AG20443 (cell line): ENCODE measurements at regions not wholly inside any gene's neighbourhood (a gene's known extent, or its start where the extent isn't known, plus 50 kb on each side); places are given as distances from the start of the nearest gene placed in this dataset.
"Not testable (repeated sequence)": the region's sequence is repeated elsewhere in the genome, so short reads cannot be mapped to it uniquely, and the experiment has no call there.

Experiments used
- DNase-seq: peaks from one replicate; pipeline ENCODE4 v3.0.0; 2012; ENCODE audit warnings: low spot score, mixed read lengths

DNA sequence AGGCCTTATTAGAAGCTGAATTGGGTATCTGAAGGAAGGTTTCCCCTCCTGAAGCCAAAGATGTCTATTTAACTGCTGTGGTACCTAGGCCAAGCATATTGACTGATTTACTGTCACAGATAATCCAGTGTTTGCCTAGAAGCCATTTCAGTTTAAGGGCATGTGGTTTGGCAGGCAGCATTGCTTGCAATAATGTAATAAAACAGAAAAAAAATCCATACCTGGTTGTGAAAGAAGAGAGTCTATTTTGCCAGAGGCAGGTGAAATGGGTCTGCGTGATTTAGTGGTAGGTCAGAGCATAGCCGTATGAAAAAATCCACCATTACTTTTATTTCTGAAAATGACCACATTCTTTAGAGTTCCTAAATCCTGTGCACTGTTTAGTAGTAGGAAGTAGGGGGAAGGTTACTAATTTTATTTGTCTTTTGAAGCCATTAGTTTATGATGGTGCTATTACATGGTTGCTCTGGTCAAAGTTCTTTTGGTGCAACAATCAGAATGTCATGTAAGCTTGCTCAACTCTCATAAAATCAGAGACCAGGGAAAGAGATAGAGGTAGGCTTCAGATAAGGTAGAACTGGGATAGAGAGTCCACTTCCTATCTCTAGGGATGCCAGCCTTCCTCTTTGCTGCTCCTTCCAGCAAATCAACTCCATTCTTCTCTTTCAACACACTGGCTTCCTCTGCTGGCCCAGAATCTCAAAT, 343.4 kb downstream of the GPD2 start:
- no peak for DNase-seq

DNA sequence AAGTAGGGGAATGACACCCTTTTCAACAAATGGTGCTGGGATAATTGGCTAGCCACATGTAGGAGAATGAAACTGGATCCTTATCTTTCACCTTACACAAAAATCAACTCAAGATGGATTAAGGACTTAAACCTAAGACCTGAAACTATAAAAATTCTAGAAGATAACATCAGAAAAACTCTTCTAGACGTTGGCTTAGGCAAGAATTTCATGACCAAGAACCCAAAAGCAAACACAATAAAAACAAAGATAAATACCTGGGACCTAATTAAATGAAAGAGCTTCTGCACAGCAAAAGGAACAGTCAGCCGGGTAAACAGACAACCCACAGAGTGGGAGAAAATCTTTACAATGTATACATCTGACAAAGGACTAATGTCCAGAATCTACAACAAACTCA, 345.5 kb downstream of the GPD2 start:
- DNase-seq: not testable (repeated sequence)

DNA sequence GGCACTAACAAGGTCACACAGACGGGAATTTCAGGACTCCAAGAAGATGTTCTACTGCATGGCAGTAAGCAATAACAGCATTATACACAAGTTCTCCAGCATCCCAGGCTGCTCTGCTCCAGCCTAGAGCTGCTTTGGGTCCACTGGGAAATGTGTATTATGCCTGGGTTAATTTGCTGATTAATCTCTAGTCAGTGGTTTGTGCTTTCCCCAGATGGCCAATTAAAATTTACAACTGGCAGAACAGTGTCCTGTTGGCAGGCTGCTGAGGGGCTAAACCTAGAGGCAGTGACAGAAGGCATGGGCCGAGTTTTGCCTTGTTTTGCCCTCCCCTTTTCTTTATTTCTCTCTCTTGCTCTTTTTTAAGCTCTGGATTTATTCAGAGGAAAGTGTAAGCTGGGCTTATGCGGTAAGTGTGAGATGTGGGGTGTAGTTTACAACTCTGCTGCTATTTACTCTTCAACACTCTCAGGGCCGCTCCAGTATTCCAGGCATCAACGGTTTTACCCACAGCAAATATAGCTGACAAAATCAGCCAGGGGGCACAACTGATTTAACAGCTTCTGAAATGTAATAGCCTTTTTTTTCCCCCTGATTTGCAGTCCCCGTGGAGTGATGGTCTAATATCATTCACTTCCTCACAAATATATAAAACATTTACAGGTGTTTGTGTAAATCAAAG, 348.0 kb downstream of the GPD2 start:
- DNase-seq: no peak

DNA sequence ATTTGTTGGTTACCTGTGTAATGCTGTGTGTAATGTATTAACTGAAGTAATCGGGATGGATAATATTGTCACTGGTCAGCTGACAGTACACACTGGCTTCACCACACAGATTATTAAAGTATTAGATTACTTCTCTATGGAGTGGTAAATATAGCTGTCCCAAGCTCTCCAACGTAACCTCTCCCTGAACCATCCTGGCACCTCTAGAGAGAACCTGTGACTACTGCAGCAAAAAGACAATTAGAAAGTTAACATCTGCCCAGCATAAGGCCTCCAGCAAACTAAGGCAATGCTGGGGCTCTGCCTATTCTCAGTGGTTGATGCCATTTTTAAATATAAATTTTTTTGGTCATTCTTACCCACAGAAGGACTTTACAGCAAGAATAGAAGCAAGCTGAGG, 351.3 kb downstream of the GPD2 start:
- DNase-seq: no peak

DNA sequence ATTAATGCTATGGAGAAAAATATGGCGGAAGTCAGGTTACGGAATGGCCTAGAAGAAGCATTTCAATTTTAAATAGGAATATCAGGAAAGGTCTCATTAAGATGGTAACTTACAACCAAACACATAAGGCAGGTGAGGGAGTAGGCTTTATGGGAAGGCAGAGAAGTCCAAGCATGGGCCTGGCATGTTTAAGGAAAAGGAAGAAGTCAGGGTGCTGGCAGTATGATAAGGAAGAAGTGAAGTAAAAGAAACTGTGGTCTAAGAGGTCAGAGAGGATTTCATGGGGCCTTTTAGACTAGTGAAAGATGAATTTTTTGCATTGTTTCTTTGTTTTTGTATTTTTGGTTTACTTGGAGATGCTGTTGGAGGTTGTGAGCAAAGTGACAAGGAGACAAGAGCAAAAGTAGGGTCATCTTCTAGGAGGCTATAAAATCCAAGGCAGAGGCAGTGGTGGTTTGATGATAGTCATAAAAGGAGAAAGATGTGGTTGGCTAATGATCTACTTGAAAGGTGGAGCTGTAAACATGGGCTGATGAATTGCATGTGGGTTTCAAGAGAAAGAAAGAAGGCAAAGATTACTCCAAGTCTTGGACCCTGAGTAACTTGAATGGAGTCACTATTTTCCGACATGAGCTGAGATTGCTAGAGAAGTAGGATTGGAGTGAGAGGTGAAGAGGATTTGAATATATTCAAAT, 354.3 kb downstream of the GPD2 start:
- no peak for DNase-seq

DNA sequence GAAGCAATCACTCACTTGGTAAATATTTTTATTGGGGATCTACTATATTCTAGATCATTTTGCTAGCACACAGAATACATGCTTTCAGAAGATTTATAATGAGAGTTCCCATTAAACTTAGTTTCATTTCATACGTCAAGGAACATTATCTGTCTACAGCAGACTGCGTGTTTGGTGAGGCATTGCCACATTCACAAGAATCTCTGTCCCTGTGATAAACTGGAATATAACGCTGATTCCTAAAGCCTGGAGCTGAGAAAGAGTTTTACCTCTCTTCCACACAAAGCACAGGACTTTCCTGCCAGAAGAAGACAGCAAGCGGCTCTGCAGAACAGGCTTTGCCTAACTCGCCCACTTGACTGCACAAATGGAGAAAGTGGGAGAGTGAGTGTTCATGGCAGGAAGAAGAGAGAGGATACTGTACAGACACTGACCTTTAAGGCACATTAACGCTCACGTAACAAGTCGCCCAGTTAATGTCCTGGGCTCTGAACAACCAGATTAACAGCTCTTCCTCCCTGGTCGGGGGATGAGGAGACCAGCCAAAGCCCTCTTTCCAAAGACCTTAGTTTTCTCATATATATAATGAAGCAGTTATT, 356.2 kb downstream of the GPD2 start:
- DNase-seq: no peak

DNA sequence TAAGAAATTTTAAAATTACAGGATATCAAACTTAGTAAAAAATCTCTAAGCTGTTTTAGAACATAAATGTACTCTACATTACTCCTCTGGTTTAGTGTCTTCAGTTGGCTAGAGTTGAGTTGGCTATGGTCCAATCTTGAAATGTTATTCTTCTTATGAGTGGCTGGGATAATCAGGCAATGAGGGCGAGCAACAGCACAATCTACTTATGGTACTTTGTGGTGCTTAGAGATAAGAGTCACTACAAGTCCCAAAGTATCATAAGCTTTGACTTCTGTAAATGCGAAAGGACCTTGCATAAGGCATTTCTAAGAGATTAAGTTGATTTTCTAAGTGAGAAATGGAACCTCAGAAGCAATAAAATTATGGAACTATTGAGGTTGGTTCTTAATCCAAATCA, 361.7 kb downstream of the GPD2 start:
- no peak for DNase-seq

DNA sequence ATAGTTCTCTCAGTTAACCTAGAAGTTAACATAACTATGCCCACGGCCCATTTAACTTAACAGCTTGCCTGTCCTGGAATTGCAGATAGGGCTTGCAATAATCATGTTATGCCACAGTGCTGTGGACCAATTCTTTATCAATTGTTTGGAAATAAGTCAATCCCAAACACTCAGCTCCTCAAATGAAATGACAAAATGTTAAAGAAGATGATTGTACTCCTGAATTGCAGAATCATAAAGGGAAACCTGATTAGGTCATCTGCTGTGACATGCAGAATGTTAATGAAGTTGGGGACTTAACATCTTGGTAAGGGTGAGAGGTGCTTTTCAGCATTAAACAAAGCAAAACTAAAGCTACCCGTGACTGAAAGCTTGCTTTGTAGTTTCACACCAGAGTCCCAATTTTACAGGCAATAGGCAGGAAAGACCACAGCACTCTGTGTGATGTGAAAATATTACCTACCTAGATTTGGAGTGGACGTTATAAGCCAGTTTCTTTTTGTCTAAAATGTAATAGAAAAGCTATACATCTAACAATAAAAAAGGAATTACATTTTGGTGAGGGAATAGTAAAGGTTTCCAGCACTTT, 364.0 kb downstream of the GPD2 start:
- DNase-seq: no peak

DNA sequence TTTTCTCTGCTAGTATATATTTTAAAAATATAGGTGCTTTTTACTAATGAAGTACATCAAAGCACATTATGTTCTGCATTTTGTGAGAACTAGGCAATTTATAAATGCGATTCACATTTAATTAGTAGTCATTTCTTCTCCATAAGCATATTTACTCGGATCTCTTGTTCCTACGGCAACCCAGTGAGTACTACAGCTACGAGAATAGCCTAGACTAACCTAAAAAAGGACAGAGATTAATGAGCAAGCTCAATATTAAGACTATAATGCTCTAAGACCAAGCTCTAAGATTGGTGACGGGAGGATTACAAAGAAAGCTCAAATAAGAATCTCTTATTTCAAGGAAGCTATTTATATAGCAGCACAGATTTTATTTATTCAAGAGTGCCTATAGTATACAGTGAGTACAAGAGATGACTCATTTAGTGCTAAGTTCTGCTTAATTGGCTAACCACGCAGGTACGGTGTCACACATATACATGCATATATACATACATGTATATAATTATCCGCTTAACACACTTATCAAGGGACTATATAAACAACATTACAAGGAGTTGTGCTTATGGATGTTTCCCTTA, 364.7 kb downstream of the GPD2 start:
- no peak for DNase-seq

DNA sequence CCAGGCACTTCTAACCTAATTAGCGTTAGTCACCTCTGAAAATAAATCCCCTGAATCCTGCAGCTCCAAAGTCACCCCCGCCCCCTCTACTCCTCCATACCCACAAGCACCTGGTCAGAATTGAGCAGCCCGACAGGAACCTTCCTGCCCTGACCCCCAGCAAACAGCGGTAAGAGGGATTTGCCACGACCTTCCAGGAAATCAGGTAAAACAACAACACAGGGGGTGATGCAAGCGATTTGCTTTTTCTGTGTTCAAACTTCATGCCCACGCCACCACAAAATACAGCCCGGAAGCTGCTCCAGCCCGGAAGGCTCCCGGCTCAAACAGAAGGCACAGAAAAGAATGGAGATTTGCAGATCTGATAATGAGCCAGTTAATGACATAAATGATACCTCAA, 367.1 kb downstream of the GPD2 start:
- DNase-seq: no peak

DNA sequence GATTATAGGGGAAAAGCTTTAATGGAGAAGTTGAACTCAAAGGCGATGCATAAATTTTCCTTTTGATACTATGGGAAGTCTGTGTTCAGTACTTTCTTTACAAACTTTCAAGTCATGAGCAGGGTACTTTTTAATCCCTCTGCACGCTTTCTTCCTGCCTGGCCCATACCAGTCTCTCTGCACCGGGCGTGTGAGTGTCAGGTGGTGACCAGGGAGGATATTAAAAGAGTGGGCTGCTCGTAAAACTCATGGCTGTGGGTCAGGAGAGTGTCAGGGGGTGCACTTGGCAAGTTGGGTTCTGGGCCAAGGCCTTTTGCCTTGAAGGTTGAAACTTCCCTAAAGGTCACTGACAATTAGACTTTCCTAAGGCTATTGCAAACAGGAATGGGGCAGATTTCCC, 367.8 kb downstream of the GPD2 start:
- no peak for DNase-seq

DNA sequence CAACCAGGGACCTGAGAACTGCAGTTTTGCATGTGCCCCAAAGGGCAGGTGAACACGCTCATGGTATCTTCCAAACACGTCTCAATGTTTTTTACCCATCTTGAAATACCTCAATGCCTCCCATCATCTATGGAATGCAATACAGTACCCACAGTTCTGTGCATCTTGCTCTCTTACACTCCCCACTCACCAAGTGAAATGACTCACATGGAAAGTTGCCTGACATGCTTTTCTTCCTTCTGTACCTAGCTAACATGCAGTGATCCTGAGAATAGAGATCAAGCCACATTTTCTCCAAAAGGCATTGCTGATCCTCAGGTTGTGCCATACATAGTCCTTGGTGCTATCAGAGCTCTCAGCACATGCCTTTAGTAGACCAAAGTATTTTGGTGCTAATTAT, 373.9 kb downstream of the GPD2 start:
- no peak for DNase-seq

DNA sequence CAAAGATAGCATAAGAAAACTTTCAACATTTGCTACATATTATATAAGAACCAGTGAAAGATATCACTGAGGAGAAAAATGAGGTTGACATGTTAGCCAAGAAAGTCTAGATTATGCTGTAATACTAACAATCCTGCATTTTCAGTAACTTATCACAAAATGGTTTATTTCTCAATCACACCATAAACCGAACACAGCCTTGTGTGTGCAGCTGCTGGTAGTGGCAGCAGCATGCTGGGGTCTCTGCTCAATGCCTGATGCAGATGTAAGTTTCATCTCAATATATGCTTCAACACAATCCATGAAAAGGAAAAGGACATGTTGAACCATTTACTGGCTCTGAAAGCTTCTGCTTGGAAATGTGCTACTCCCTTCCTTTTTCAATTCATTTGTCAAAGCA, 376.3 kb downstream of the GPD2 start:
- DNase-seq: no peak

DNA sequence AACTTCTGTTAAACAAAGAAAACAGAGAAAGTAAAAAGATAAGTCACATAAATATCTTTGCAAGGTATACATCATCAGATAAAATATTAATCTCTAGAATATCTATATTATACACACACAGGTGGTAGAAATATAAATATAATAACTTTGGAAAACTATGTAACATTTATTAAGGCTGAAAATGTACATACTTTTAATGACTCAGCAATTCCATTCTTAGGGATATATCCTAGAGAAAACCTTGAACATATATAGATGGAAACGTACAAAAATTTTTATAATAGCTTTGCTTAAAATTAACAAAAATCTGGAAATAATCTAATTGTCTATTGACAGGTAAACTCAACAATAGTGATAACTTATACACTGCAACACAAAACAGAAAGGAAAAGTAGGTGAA, 381.3 kb downstream of the GPD2 start:
- DNase-seq: no peak

DNA sequence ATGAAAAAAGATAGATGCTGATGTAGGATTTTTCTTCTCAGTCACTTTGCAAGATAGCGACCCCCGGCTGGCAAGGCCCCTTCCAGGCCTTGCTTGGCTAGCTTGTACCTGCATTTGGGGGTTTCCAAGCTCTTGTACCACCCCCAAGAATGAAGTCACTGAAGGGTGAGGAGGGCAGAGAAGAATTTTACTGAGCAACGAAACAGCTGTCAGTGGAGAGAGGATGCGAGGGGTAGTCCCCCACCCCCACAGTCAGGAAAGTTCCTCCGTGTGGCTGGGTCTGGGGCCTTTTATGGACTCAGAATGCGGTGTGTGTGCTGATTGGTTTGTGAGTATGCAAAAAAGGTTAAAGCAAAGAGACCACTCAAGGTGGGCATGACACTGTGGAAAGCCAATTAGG, 382.0 kb downstream of the GPD2 start:
- DNase-seq: no peak

DNA sequence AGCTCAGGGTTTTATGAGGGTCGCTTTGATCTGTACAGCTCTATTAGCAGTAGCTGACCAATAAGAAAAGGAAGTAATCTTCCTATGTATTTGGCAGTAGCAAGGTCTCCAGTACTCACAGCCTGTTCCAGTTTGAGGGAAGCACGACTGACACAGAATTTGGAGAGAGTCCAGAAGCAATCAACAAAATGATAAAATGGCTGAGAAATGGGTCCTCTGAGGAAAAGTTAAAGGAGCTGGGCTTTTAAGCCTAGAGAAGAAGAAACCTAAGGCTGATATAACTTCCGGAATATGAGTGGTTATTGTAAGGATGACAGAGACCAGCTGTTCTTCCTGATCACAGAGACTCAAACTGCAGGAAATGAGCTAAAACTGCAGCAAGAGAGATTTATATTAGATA, 382.8 kb downstream of the GPD2 start:
- DNase-seq: no peak

DNA sequence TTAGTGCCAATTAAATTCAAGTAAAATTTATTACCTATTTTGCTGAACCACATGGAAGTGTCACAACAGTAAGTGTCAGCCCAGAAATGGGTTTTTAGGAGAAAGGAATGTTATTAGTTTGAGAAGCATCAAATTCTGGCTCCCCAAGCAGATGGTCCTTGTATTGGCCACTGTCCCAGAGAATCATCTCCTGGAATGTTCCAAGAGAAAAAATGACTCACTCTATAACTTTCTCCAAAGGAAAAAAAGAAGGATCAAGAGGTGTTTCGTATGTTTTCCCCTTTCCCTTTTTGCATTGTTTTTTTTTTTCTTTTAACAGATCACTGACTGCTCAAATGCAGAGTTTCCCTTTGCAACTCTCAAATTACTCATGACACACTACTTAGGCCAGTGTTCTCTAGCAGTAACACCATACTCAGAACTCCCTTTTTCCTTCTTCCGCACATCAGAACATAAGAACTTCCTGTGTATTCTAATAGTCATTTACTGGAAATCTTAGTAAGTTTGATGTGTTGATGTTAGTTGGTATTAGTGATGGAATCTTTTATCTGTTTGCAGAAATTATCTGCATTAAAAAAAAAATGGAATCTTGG, 390.3 kb downstream of the GPD2 start:
- DNase-seq: peak; percentile 38

DNA sequence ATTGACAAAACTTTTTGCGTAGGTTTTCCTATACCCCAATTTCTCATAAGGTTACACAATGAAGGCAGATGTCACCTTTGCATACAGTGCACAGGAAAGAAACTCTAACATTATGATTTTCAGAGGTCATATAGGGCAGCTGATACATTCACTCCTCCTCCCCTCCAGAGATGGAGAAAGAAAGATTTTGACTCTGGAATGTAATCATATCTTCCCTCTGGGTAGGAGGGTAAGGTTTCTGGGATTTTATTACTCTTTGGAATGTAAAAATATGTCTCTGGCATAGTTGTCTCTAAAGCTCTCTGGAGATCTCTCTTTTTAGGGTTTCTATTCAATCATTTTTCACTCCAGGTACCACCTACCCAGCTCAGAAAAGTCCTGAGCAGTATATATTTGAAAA, 398.3 kb downstream of the GPD2 start:
- DNase-seq: no peak

DNA sequence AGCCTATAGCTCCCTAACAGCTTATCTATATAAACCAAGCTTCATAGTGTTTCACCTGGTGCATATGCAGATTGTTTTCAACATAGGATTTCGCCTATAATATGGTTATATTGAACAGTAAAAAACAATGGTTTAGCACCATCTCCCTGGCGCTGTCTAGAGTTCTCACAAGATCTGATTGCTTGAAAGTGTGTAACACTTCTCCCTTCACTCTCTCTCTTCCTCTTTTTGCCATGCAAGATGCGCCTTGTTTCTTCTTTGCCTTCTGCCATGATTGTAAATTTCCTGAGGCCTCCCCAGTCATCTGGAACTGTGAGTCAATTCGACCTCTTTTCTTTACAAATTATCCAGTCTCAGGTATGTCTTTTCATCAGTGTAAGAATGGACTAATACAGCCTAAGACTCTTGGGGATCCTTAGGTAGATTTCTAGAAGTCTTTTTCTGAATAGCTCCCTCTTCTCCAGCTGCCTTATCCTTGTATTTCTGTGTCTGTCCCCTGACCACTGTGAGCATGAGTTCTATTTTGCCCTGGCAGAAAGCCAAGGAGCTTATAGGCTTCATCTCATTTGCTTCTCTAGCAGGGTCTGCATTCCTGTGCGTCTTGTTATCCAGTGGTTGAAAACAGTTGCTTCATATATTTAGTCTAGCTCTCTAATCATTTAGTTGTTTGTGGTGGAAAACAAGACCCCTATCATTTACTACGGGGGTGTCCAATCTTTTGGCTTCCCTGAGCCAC, 401.6 kb downstream of the GPD2 start:
- no peak for DNase-seq

DNA sequence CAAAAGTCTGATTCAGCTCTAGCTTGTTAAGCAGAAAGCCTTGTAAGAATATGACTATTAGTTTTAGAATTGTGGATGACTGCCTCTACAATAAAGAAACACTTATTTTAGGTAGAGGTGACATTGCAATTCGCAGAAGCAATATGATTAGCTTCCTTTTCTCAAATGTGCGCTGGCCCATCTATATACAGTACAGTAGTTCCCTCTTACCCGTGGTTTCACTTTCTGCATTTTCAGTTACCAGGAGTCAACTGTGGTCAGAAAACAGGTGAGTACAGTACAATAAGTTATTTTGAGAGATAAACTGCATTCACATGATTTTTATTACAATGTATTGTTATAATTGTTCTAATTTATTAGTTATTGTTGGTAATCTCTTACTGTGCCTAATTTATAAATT, 405.1 kb downstream of the GPD2 start:
- no peak for DNase-seq
